ENCODE measurements at regions not wholly inside any gene's neighbourhood (a gene's known extent, or its start where the extent isn't known, plus 50 kb on each side); places are given as distances from the start of the nearest gene placed in this dataset.
"Not testable (repeated sequence)": the region's sequence is repeated elsewhere in the genome, so short reads cannot be mapped to it uniquely, and the experiment has no call there.

DNA sequence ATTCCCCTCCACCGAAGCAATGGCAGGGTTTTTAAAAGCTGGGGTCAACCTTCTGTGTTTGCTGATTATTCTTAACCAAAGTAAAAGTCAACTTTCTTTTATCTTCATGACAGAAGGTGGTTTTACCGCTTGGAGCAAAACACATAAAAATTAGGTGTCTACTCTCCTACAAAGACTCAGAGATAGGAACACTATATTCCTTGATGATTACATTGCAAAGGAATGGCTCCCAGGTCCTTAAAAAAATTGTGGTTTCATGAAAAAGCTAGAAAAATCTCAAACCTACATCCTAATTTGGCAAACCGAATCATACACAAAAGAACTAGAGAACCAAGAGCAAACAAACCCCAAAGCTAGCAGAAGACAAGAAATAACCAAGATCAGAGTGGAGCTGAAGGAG is 760.4 kb upstream of the PCDH20 start:
- no peak for DNase-seq (ENCODE audit: low read depth)

- no peak for DNase-seq (ENCODE audit: low read depth)
Measured at GRCh38 chr13:62173958-62174357, 758.3 kb upstream of the PCDH20 start.

- no peak for DNase-seq (ENCODE audit: low read depth)
Measured at GRCh38 chr13:62171697-62172096, 756.0 kb upstream of the PCDH20 start.

- no peak for DNase-seq (ENCODE audit: low read depth)
Measured at GRCh38 chr13:62168891-62169290, 753.2 kb upstream of the PCDH20 start.

DNA sequence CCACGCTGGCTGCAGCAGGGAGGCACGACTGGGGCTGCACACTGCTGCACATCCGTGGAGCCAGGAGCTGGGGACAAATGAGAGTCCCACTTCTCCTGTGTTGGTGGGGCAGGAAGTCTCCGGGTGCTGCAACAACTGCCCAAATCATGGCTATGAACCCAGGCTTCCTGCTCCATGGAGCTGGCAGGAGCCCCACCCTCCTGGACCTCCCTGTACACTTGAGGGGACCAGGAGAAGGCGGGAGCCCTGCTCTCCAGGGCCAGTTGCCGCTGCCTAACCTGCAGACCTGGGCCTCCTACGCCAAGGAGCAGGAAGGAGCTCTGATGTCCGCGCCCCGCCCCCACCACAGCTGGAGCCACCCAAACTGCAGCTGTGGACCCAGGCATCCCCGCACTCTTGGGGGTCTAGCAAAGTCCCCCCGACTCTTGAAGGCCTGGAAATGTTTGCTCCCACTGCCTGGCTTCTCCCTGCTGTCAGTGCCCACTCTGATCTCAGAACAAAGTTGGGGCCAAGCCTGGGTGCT is 752.1 kb upstream of the PCDH20 start:
- no peak for DNase-seq (ENCODE audit: low read depth)

DNA sequence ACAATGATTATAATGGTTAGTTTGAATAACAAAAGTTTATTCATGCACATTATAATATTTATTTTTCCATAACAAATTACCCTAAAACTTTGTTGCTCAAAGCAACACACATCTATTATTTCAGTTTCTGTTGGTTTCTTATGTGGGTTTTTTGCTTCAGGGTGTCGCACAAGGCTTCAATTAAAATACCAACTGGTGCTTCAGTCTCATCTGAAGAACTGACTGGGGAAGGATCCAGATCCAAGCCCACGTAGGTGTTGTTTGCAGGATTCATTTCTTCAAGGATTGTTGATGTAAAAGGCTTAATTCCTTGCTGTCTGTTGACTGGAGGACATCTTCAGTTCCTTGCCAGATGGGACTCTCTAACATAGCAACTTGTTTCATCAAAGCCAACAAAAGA is 747.2 kb upstream of the PCDH20 start:
- DNase-seq (ENCODE audit: low read depth) = no peak

DNA sequence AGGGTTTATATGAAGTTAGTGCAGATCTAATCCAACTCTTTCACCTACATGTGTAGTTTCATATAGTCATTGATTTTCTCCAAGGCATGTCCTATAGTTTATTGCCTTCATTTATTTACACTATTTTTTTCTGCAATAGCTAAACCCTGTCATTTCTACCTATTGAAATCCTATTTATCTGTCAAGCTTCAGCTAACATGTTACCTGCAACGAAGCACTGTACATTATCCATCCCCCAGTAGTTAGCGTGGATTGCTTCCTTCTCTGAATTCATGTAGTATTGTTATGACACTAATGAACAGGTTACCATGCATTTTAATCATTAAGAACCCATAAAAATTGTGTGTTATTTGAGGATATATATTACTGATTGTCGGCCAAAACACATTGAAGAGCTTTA is 742.9 kb upstream of the PCDH20 start:
- no peak for DNase-seq (ENCODE audit: low read depth)

GRCh38 chr13:62151724-62152123 is 736.1 kb upstream of the PCDH20 start:
- not testable (repeated sequence) for DNase-seq (ENCODE audit: low read depth)

DNA sequence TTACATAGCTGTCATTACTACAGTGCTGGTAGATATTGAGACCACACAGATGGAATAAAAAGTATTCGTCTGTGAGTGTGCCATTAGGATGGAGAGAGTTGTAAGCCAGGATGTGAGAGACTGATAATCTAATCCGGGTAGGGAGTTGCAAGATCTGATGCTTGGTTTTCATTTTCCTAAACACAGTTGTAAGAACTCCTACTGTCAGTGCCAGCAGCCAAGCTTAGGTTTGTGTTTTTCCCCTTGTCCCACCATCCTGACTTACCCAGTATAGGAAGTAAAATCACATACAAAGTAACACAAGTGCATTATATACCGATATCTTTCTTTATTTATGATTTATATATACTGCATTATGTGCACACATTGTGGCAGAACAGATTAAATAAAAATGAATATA is 726.4 kb upstream of the PCDH20 start:
- DNase-seq (ENCODE audit: low read depth) = no peak

- no peak for DNase-seq (ENCODE audit: low read depth)
Measured at GRCh38 chr13:62139597-62139996, 723.9 kb upstream of the PCDH20 start.

- DNase-seq (ENCODE audit: low read depth) = no peak
Measured at GRCh38 chr13:62137629-62138405, 722.2 kb upstream of the PCDH20 start.

DNA sequence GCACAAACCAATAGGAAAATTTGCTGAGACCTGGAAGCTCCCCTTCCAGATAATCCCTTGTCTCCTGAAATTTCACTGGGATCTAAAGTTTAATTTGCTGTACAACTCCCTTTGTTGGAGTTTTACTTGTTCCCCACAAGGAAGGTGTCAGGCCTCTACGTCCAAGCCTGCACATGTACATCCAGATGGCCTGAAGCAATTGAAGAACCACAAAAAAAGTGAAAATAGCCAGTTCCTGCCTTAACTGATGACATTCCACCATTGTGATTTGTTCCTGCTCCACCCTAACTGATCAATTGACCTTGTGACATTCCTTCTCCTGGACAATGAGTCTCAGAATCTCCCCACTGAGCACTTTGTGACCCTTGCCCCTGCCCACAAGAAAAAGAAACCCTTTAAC is 716.0 kb upstream of the PCDH20 start:
- DNase-seq (ENCODE audit: low read depth) = no peak

- no peak for DNase-seq (ENCODE audit: low read depth)
Measured at GRCh38 chr13:62130062-62130970, 714.7 kb upstream of the PCDH20 start.

DNA sequence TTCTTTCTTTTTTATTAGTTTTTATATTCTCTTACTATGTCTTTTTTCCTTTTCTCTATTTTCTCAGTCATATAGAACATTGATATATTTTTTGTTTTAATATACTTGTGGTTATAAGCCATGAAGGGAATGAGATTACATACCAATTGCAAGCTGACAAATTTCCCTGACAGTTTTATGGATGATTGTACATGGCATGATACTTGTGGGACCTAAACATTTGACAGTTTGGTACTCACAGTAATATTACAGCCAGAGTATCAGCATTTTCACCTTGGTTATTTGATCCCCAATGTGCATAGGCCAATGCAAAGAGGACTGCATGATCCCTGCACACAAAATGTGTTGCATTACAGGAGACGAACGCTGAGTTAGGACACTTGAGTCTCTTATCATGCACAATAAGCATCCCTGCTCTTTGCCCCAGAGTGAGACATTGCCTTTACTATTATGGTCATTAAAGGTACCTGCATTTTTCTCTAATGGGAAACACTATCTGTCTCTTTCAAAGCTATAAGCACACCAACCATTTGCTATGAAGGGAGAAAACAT is 713.4 kb upstream of the PCDH20 start:
- DNase-seq (ENCODE audit: low read depth) = no peak

GRCh38 chr13:62126400-62126799 is 710.8 kb upstream of the PCDH20 start:
- DNase-seq (ENCODE audit: low read depth) = no peak

GRCh38 chr13:62125451-62125850 is 709.8 kb upstream of the PCDH20 start:
- DNase-seq (ENCODE audit: low read depth) = no peak

- DNase-seq (ENCODE audit: low read depth) = no peak
Measured at GRCh38 chr13:62123409-62123808, 707.8 kb upstream of the PCDH20 start.

- no peak for DNase-seq (ENCODE audit: low read depth)
Measured at GRCh38 chr13:62122434-62122833, 706.8 kb upstream of the PCDH20 start.

DNA sequence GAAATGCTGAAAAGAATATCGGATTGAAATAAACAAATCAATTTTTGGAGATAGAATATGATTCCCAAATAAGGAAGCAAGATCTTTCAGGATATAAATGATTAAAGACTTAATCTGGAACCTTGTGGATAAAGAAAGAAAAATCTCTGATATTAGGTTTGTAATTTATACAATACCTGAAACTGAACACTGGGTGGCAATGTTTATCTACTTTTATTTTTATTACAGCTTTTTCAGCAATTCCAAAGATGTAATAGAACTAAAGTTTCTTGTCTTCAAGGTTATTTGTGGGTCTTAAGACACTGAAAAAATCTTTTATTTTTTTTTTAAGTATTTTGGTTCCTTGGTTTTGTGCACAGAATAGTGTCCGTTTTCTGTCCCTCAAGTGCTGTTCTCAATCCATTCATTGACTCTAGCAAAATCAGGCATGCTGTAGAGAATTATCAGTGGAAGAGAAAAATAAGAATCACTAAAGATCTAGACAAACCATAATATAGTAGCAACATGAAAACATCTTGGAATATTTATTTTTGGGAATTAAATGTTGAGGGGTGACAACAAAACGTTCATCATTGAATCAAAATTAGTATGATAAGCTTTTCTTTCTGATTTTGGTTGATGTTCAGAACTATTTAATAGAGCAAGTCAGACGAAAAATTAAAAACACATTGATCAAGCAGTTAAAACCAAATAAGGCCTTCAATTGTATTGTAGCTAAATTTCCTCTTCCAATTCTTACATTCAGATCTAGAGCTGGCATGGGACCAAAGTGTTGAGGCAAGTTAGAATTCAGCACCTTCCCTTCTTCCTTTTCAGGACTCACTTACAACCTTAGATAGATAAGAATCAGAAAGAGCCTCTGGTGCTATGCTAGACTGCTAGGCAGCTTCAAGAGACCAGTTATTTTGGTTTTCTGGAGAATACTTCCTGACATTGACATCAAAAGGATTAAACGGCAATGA is 704.4 kb upstream of the PCDH20 start:
- DNase-seq (ENCODE audit: low read depth) = peak; percentile 4

GRCh38 chr13:62115831-62116230 is 700.2 kb upstream of the PCDH20 start:
- no peak for DNase-seq (ENCODE audit: low read depth)

- DNase-seq (ENCODE audit: low read depth) = no peak
Measured at GRCh38 chr13:62113179-62113578, 697.5 kb upstream of the PCDH20 start.

GRCh38 chr13:62110079-62110478 is 694.4 kb upstream of the PCDH20 start:
- no peak for DNase-seq (ENCODE audit: low read depth)
